ENCODE measurements at regions not wholly inside any gene's neighbourhood (a gene's known extent, or its start where the extent isn't known, plus 50 kb on each side); places are given as distances from the start of the nearest gene placed in this dataset.

- Histone ChIP-seq H3K4me3 (replicated peaks in 1 of 3; ENCODE audit: insufficient read depth in 1 of 3, low read depth in 1 of 3, low read length in 3 of 3) (no peak overlapping the region), H3K27ac (ENCODE audit: insufficient read depth, low read depth, low read length) (no peak overlapping the region), H3K9me3 (replicated peaks; ENCODE audit: control insufficient read depth, insufficient read depth, low read length) (no peaks in the 10 kb centered on the region), H3K27me3 (ENCODE audit: control insufficient read depth in 2 of 2, insufficient read depth in 2 of 2, low read length in 2 of 2) (no peaks in the 10 kb centered on the region), H3K9ac (replicated peaks; ENCODE audit: extremely low read depth, insufficient read depth, low read length) (no peak overlapping the region), H3K4me1 (ENCODE audit: control insufficient read depth, extremely low read depth, insufficient read depth, low read length) (no peaks in the 10 kb centered on the region), H3K36me3 (ENCODE audit: control insufficient read depth in 2 of 2, extremely low read depth in 1 of 2, insufficient read depth in 2 of 2, low read length in 2 of 2) (no peaks in the 10 kb centered on the region), H3K79me2 (ENCODE audit: control insufficient read depth, insufficient read depth, low read length) (no peaks in the 10 kb centered on the region), H4K20me1 (replicated peaks; ENCODE audit: control insufficient read depth, extremely low read depth, insufficient read depth, low read length) (no peaks in the 10 kb centered on the region), H2AFZ (ENCODE audit: low read depth, low read length) (no peak overlapping the region), H3K9me1 (replicated peaks; ENCODE audit: control insufficient read depth, extremely low read depth, insufficient read depth, low read length) (no peaks in the 10 kb centered on the region), H3K4me2 (ENCODE audit: insufficient read depth, low read length) (no peak overlapping the region)
- no TSS peak for BruUV-seq (replicated peaks)
- CTCF ChIA-PET = no interaction called here
- dilution Hi-C loops (cut with MboI; ENCODE audit: extremely low pct_ligation_motif_present, low sequenced_read_pairs) (no loop called here), intact Hi-C loops (cut with micrococcal nuclease) (no loop called here)
- TF ChIP-seq JUN (IDR thresholded peaks at IDR 0.05; ENCODE audit: borderline replicate concordance, insufficient read depth, insufficient read length, low read depth) = no peak
- no peak for TF ChIP-seq POLR2AphosphoS5 (IDR thresholded peaks at IDR 0.05; ENCODE audit: insufficient read depth, low read depth, low read length)
- TF ChIP-seq EZH2 (IDR thresholded peaks at IDR 0.05; ENCODE audit: borderline replicate concordance, low read depth, low read length, severe bottlenecking) = no peak
- no peak for TF ChIP-seq CTCF (IDR thresholded peaks at IDR 0.05; ENCODE audit: extremely low read depth in 1 of 2, insufficient read depth in 1 of 2, low read depth in 1 of 2, low read length in 2 of 2)
- no peak for TF ChIP-seq MAX (IDR thresholded peaks at IDR 0.05; ENCODE audit: insufficient read depth, insufficient read length)
- no peak for TF ChIP-seq POLR2A (IDR thresholded peaks at IDR 0.05; ENCODE audit: low read depth, low read length)
- TF ChIP-seq FOS (IDR thresholded peaks at IDR 0.05; ENCODE audit: borderline replicate concordance, insufficient read depth, low read length) = no peak
- TF ChIP-seq MYC (IDR thresholded peaks at IDR 0.05; ENCODE audit: low read depth, low read length) = no peak
- no peak for TF ChIP-seq GATA2 (IDR thresholded peaks at IDR 0.05; ENCODE audit: insufficient read depth, insufficient read length, low read depth, low read length)
- FAIRE-seq (no peak), DNase-seq (ENCODE audit: low read depth, low spot score) (no peak)
- POLR2A ChIA-PET = no interaction called here
Observed at GRCh38 chr3:182294696-182295095, 498.6 kb upstream of the ATP11B start.
